IMR-90 (cell line): ENCODE measurements at regions not wholly inside any gene's neighbourhood (a gene's known extent, or its start where the extent isn't known, plus 50 kb on each side); places are given as distances from the start of the nearest gene placed in this dataset.

Experiments
- ATAC-seq: fragments of 200-7000 bp; cut with Tn5 transposase; 2 replicates; pipeline ENCODE4 v1.9.1; 2020; ENCODE audit warnings: low read depth, mild to moderate bottlenecking, moderate library complexity
- BruUV-seq: library from RNA; stranded (reverse); fragments of 400-500 nt; replicated peaks from 2 replicates; lab custom pipeline; 2021; lab: Mats Ljungman, UMichigan
- CTCF ChIA-PET: fragments of 300-600 bp; formaldehyde crosslinking; extraction: SDS; loops from one replicate; lab custom pipeline; 2021; ENCODE audit warnings: antibody characterized with exemption; lab: Yijun Ruan, JAX
- POLR2A ChIA-PET: fragments of 300-600 bp; sonication (Branson Sonifier 250); formaldehyde crosslinking; loops from one replicate; lab custom pipeline; 2022; ENCODE audit warnings: antibody characterized with exemption; ENCODE audit not compliant: unreplicated experiment; lab: Charles Lee
- DNase-seq: peaks from one replicate; pipeline ENCODE4 v3.0.0; 2013
- H2AFZ ChIP-seq: replicated peaks from 2 replicates; pipeline ENCODE3; 2013; ENCODE audit warnings: low read length, mild to moderate bottlenecking; ENCODE audit not compliant: poor library complexity
- H2AK5ac ChIP-seq: 2 replicates; pipeline ENCODE4 v1.6.1; 2013; ENCODE audit warnings: low read depth, low read length, inconsistent platforms
- H2AK9ac ChIP-seq: replicated peaks from 2 replicates; pipeline ENCODE3; 2013; ENCODE audit warnings: mild to moderate bottlenecking, low read depth, low read length, moderate library complexity; ENCODE audit not compliant: poor library complexity
- H2BK120ac ChIP-seq: 2 replicates; pipeline ENCODE4 v1.6.1; 2013; ENCODE audit warnings: low read depth, low read length, inconsistent platforms
- H2BK15ac ChIP-seq: 3 replicates; pipeline ENCODE4 v1.6.1; 2013; ENCODE audit warnings: low read depth, low read length, inconsistent platforms
- H2BK20ac ChIP-seq: 2 replicates; pipeline ENCODE4 v1.6.1; 2013; ENCODE audit warnings: low read depth, mild to moderate bottlenecking, inconsistent platforms, low read length, moderate library complexity
- H2BK5ac ChIP-seq: 2 replicates; pipeline ENCODE4 v1.6.1; 2013; ENCODE audit warnings: mild to moderate bottlenecking, low read depth, low read length, inconsistent platforms; ENCODE audit not compliant: poor library complexity, severe bottlenecking
- H3K14ac ChIP-seq: replicated peaks from 2 replicates; pipeline ENCODE4 v1.6.1; 2013; ENCODE audit warnings: low read depth, low read length, inconsistent platforms
- H3K18ac ChIP-seq: 2 replicates; pipeline ENCODE4 v1.6.1; 2013; ENCODE audit warnings: low read depth, low read length, control low read depth
- H3K23ac ChIP-seq: 2 replicates; pipeline ENCODE4 v1.6.1; 2013; ENCODE audit warnings: low read depth, low read length, inconsistent platforms
- H3K27ac ChIP-seq: 2 replicates; pipeline ENCODE4 v1.5.1; 2013; ENCODE audit warnings: mild to moderate bottlenecking, control low read depth, low read length; ENCODE audit not compliant: insufficient read depth
- H3K27me3 ChIP-seq: 2 replicates; pipeline ENCODE4 v1.6.1; 2013; ENCODE audit warnings: low read length; ENCODE audit not compliant: control insufficient read depth, insufficient read depth
- H3K36me3 ChIP-seq: 2 replicates; pipeline ENCODE4 v1.6.1; 2013; ENCODE audit warnings: low read length, mixed read lengths; ENCODE audit not compliant: control insufficient read depth, insufficient read depth
- H3K4ac ChIP-seq: 2 replicates; pipeline ENCODE4 v1.6.1; 2013; ENCODE audit warnings: low read depth, low read length, inconsistent platforms
- H3K4me1 ChIP-seq: 2 replicates; pipeline ENCODE4 v1.6.1; 2013; ENCODE audit warnings: low read length, mixed read lengths; ENCODE audit not compliant: control insufficient read depth, insufficient read depth
- H3K4me2 ChIP-seq: 2 replicates; pipeline ENCODE4 v1.6.1; 2013; ENCODE audit warnings: low read depth, mild to moderate bottlenecking, control low read depth, low read length, moderate library complexity
- H3K4me3 ChIP-seq: 2 replicates; pipeline ENCODE4 v1.5.1; 2013; ENCODE audit warnings: low read depth, mild to moderate bottlenecking, control low read depth, low read length, moderate library complexity; ENCODE audit not compliant: insufficient read depth
- H3K56ac ChIP-seq: 2 replicates; pipeline ENCODE4 v1.6.1; 2013; ENCODE audit warnings: low read length, inconsistent platforms; ENCODE audit not compliant: insufficient read depth; ENCODE audit errors: extremely low read depth
- H3K79me1 ChIP-seq, 2 experiments: 2 replicates each; pipeline ENCODE4 v1.6.1; 2013; ENCODE audit warnings: low read length in 2 of 2, inconsistent platforms in 1 of 2, low read depth in 1 of 2
- H3K9ac ChIP-seq: 2 replicates; pipeline ENCODE4 v1.6.1; 2013; ENCODE audit warnings: low read depth, low read length, control low read depth
- H3K9me1 ChIP-seq: 2 replicates; pipeline ENCODE4 v1.6.1; 2013; ENCODE audit warnings: low read length, inconsistent platforms; ENCODE audit not compliant: insufficient read depth
- H3K9me3 ChIP-seq: 2 replicates; pipeline ENCODE4 v1.6.1; 2013; ENCODE audit warnings: low read length; ENCODE audit not compliant: control insufficient read depth, insufficient read depth
- H4K20me1 ChIP-seq: 2 replicates; pipeline ENCODE4 v1.6.1; 2013; ENCODE audit warnings: low read length, inconsistent platforms; ENCODE audit not compliant: insufficient read depth
- H4K5ac ChIP-seq: 2 replicates; pipeline ENCODE4 v1.6.1; 2013; ENCODE audit warnings: mild to moderate bottlenecking, low read depth, low read length, control low read depth
- H4K8ac ChIP-seq, 2 experiments: 2 replicates each; pipeline ENCODE4 v1.6.1; 2013; ENCODE audit warnings: low read depth in 2 of 2, low read length in 2 of 2, control low read depth in 1 of 2, inconsistent platforms in 1 of 2
- H4K91ac ChIP-seq: 2 replicates; pipeline ENCODE4 v1.6.1; 2013; ENCODE audit warnings: low read depth, low read length, inconsistent platforms; ENCODE audit not compliant: insufficient read depth
- BHLHE40 ChIP-seq: fragments of 150-350 bp; IDR thresholded peaks from 2 replicates; pipeline ENCODE4 v1.6.1; 2016; ENCODE audit warnings: mild to moderate bottlenecking, low read depth, low read length
- CEBPB ChIP-seq: IDR thresholded peaks from 2 replicates; pipeline ENCODE4 v1.6.1; 2012; ENCODE audit warnings: low read depth, low read length, improper control_type of control experiment
- CHD1 ChIP-seq: IDR thresholded peaks from 2 replicates; pipeline ENCODE4 v1.6.1; 2012; ENCODE audit warnings: low read depth, low read length, improper control_type of control experiment
- FOS ChIP-seq: fragments of 150-350 bp; IDR thresholded peaks from 2 replicates; pipeline ENCODE4 v1.6.1; 2016; ENCODE audit warnings: low read depth, low read length
- MAFK ChIP-seq: IDR thresholded peaks from 2 replicates; pipeline ENCODE4 v1.6.1; 2012; ENCODE audit warnings: low read depth, low read length, improper control_type of control experiment
- MAZ ChIP-seq: IDR thresholded peaks from 2 replicates; pipeline ENCODE4 v1.6.1; 2012; ENCODE audit warnings: low read depth, mild to moderate bottlenecking, low read length, improper control_type of control experiment, moderate library complexity, borderline replicate concordance
- NFE2L2 ChIP-seq: fragments of 150-350 bp; IDR thresholded peaks from 2 replicates; pipeline ENCODE4 v1.6.1; 2016; ENCODE audit warnings: low read depth, mild to moderate bottlenecking, low read length
- POLR2A ChIP-seq: IDR thresholded peaks from 2 replicates; pipeline ENCODE4 v1.6.1; 2012; ENCODE audit warnings: mild to moderate bottlenecking, low read depth, low read length
- RAD21 ChIP-seq: IDR thresholded peaks from 2 replicates; pipeline ENCODE4 v1.6.1; 2012; ENCODE audit warnings: low read length, improper control_type of control experiment
- RCOR1 ChIP-seq: IDR thresholded peaks from 2 replicates; pipeline ENCODE4 v1.6.1; 2012; ENCODE audit warnings: mild to moderate bottlenecking, low read length, improper control_type of control experiment; ENCODE audit not compliant: insufficient replicate concordance
- RFX5 ChIP-seq: IDR thresholded peaks from 2 replicates; pipeline ENCODE4 v1.8.0; 2012; ENCODE audit warnings: low read depth, mild to moderate bottlenecking, low read length, moderate library complexity
- SMC3 ChIP-seq: fragments of 150-350 bp; IDR thresholded peaks from 2 replicates; pipeline ENCODE4 v1.6.1; 2016; ENCODE audit warnings: low read depth, mild to moderate bottlenecking, antibody characterized with exemption, low read length, moderate library complexity
- dilution Hi-C: fragments of 300-500 bp; cut with HindIII; formaldehyde crosslinking; loops from one replicate; pipeline ENCODE4 v1.14.3; 2018; ENCODE audit warnings: low sequenced_read_pairs; ENCODE audit not compliant: unreplicated experiment
- in situ Hi-C: fragments of 300-500 bp; cut with MboI; formaldehyde crosslinking; loops from 3 replicates; pipeline ENCODE4 v1.14.3; 2019; ENCODE audit warnings: low sequenced_read_pairs, inconsistent platforms, mixed read lengths
- intact Hi-C: fragments of 100-400 bp; cut with micrococcal nuclease; formaldehyde crosslinking; loops from 2 replicates; pipeline ENCODE4 v1.10.0; 2022
- TF ChIP-seq, protein P1 (sequence below): conservative IDR thresholded peaks from 2 replicates; pipeline ENCODE4 v1.5.1; 2012; ENCODE audit warnings: mild to moderate bottlenecking, low read depth, low read length, improper control_type of control experiment
- TF ChIP-seq, protein P2 (sequence below): fragments of 150-350 bp; IDR thresholded peaks from 2 replicates; pipeline ENCODE4 v1.6.1; 2016; ENCODE audit warnings: low read depth, mild to moderate bottlenecking, low read length, moderate library complexity, borderline replicate concordance
- TF ChIP-seq, protein P3 (sequence below): fragments of 150-350 bp; IDR thresholded peaks from 2 replicates; pipeline ENCODE4 v1.6.1; 2017; ENCODE audit warnings: mild to moderate bottlenecking, antibody characterized with exemption, low read length, low read depth

DNA sequence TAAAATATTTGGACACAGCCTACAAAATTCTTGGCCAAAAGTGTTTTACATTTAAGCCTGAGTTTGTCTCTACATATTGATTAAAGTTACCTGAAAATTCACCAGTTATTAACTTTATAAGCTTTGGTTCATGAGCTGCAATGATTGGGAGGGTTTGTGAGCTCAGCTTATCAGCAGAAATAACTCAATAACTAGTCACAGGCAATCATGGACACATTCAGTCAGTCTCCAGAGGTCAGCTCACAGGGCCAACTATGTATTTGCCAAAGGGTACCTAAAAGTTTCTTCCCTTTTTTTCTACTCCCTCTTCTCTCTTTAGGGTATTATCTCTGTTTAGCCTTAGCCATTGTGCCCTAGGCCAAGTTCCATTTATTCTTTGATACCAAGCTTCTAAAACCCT, 145.9 kb downstream of the ZPLD1 start:
- H3K4me3 ChIP-seq, result no peak overlapping the region
- intact Hi-C loops (no loop called here), dilution Hi-C loops (no loop called here), in situ Hi-C loops (no loop called here)
- no peaks in the 10 kb centered on the region for H3K36me3 ChIP-seq
- DNase-seq, result no peak
- BruUV-seq, result no TSS peak
- no peak overlapping the region for H3K14ac ChIP-seq
- H2AK5ac ChIP-seq, result no peak overlapping the region
- no peak overlapping the region for H3K18ac ChIP-seq
- no peak overlapping the region for H4K91ac ChIP-seq
- no peak overlapping the region for H2AK9ac ChIP-seq
- H3K4ac ChIP-seq, result no peak overlapping the region
- H3K27me3 ChIP-seq, result no peaks in the 10 kb centered on the region
- no peak overlapping the region for H2BK20ac ChIP-seq
- no peak overlapping the region for H3K27ac ChIP-seq
- ChIA-PET POLR2A (no interaction called here), CTCF (no interaction called here)
- no peaks in the 10 kb centered on the region for H3K79me1 ChIP-seq
- H3K9me1 ChIP-seq, result no peaks in the 10 kb centered on the region
- no peak overlapping the region for H4K8ac ChIP-seq
- H3K4me1 ChIP-seq, result no peaks in the 10 kb centered on the region
- H2BK120ac ChIP-seq, result no peak overlapping the region
- no peak overlapping the region for H2BK5ac ChIP-seq
- ATAC-seq, result no peak
- H3K56ac ChIP-seq, result no peak overlapping the region
- H3K4me2 ChIP-seq, result no peak overlapping the region
- no peak overlapping the region for H2BK15ac ChIP-seq
- no peak overlapping the region for H3K23ac ChIP-seq
- no peak overlapping the region for H4K5ac ChIP-seq
- TF ChIP-seq BHLHE40 (no peak), CHD1 (no peak), SMC3 (no peak), MAZ (no peak), FOS (no peak), MAFK (no peak), RAD21 (no peak), CEBPB (no peak), RCOR1 (no peak), NFE2L2 (no peak), POLR2A (no peak), RFX5 (no peak)
- TF ChIP-seq, protein P1, sequence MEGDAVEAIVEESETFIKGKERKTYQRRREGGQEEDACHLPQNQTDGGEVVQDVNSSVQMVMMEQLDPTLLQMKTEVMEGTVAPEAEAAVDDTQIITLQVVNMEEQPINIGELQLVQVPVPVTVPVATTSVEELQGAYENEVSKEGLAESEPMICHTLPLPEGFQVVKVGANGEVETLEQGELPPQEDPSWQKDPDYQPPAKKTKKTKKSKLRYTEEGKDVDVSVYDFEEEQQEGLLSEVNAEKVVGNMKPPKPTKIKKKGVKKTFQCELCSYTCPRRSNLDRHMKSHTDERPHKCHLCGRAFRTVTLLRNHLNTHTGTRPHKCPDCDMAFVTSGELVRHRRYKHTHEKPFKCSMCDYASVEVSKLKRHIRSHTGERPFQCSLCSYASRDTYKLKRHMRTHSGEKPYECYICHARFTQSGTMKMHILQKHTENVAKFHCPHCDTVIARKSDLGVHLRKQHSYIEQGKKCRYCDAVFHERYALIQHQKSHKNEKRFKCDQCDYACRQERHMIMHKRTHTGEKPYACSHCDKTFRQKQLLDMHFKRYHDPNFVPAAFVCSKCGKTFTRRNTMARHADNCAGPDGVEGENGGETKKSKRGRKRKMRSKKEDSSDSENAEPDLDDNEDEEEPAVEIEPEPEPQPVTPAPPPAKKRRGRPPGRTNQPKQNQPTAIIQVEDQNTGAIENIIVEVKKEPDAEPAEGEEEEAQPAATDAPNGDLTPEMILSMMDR, result no peak
- TF ChIP-seq, protein P2, sequence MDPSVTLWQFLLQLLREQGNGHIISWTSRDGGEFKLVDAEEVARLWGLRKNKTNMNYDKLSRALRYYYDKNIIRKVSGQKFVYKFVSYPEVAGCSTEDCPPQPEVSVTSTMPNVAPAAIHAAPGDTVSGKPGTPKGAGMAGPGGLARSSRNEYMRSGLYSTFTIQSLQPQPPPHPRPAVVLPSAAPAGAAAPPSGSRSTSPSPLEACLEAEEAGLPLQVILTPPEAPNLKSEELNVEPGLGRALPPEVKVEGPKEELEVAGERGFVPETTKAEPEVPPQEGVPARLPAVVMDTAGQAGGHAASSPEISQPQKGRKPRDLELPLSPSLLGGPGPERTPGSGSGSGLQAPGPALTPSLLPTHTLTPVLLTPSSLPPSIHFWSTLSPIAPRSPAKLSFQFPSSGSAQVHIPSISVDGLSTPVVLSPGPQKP, result no peak
- TF ChIP-seq, protein P3, sequence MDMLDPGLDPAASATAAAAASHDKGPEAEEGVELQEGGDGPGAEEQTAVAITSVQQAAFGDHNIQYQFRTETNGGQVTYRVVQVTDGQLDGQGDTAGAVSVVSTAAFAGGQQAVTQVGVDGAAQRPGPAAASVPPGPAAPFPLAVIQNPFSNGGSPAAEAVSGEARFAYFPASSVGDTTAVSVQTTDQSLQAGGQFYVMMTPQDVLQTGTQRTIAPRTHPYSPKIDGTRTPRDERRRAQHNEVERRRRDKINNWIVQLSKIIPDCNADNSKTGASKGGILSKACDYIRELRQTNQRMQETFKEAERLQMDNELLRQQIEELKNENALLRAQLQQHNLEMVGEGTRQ, result no peak
- H3K9me3 ChIP-seq, result no peaks in the 10 kb centered on the region
- no peak overlapping the region for H2AFZ ChIP-seq
- H4K20me1 ChIP-seq, result no peaks in the 10 kb centered on the region
- H3K9ac ChIP-seq, result no peak overlapping the region
